NCI-H1930 (cell line): ENCODE measurements at regions not wholly inside any gene's neighbourhood (a gene's known extent, or its start where the extent isn't known, plus 50 kb on each side); places are given as distances from the start of the nearest gene placed in this dataset.

ENCODE experiments used
- DNase-seq, 2 experiments: peaks; one replicate each; lab custom pipeline; 2025; lab: John Stamatoyannopoulos, UW

GRCh38 chr4:163966612-163967011, 472.1 kb downstream of the TMA16 start:
- no peak for DNase-seq

- DNase-seq, result no peak
Measured at GRCh38 chr4:163967263-163967662, 472.8 kb downstream of the TMA16 start.

GRCh38 chr4:163967710-163968109, 473.2 kb downstream of the TMA16 start:
- no peak for DNase-seq

GRCh38 chr4:163969291-163969690, 474.8 kb downstream of the TMA16 start:
- DNase-seq, result no peak

GRCh38 chr4:163976588-163976987, 482.1 kb downstream of the TMA16 start:
- DNase-seq, result no peak

- DNase-seq, result no peak
Measured at GRCh38 chr4:163988391-163988790, 493.9 kb downstream of the TMA16 start.

- DNase-seq, result peak in 1 of 2 experiments; percentile 45
Measured at GRCh38 chr4:163988865-163989264, 494.4 kb downstream of the TMA16 start.

- no peak for DNase-seq
Measured at GRCh38 chr4:163991298-163991865, 496.9 kb downstream of the TMA16 start.

- no peak for DNase-seq
Measured at GRCh38 chr4:164009435-164009834, 514.9 kb downstream of the TMA16 start.

GRCh38 chr4:164011791-164012190, 517.3 kb downstream of the TMA16 start:
- no peak for DNase-seq

- DNase-seq, result peak; percentile 13 to 30
Measured at GRCh38 chr4:164012396-164013027, 518.0 kb downstream of the TMA16 start.

GRCh38 chr4:164021947-164022346, 527.5 kb downstream of the TMA16 start:
- no peak for DNase-seq

- no peak for DNase-seq
Measured at GRCh38 chr4:164023214-164023613, 528.7 kb downstream of the TMA16 start.

GRCh38 chr4:164027805-164028204, 533.3 kb downstream of the TMA16 start:
- no peak for DNase-seq

GRCh38 chr4:164039482-164039881, 545.0 kb downstream of the TMA16 start:
- no peak for DNase-seq

GRCh38 chr4:164056426-164057142, 562.1 kb downstream of the TMA16 start:
- DNase-seq, result no peak

GRCh38 chr4:164058776-164059445, 564.4 kb downstream of the TMA16 start:
- no peak for DNase-seq

GRCh38 chr4:164060456-164060855, 566.0 kb downstream of the TMA16 start:
- no peak for DNase-seq

- DNase-seq, result no peak
Measured at GRCh38 chr4:164068392-164068791, 573.9 kb downstream of the TMA16 start.

GRCh38 chr4:164070625-164071024, 576.1 kb downstream of the TMA16 start:
- DNase-seq, result no peak

- no peak for DNase-seq
Measured at GRCh38 chr4:164081371-164081770, 586.9 kb downstream of the TMA16 start.

- no peak for DNase-seq
Measured at GRCh38 chr4:164081801-164082200, 587.3 kb downstream of the TMA16 start.

- peak; percentile 78 to 79 for DNase-seq
Measured at GRCh38 chr4:164087733-164088132, 593.2 kb downstream of the TMA16 start.
